ENCODE measurements at regions not wholly inside any gene's neighbourhood (a gene's known extent, or its start where the extent isn't known, plus 50 kb on each side); places are given as distances from the start of the nearest gene placed in this dataset.

DNA sequence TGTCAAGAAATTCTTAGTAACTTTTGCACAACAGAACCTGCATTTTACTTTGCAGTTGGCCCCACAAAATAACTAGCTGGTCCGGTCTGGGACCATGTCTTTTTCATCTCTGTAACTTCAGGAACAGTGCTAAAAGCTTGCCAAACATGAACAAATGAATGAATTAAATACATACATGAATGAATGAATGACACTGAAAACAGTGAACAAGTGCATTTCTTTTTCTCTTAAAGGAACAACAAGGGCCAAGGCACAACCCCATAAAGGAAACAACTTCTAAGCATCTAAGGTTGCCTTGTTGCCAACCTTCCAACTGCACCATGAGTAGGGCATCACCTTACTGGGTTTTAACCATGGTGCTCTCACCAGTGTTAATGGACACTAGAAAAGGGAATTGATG is 534.4 kb upstream of the PKN2 start:
- Histone ChIP-seq H3K4me3 (no peak overlapping the region), H3K9me3 (no peaks in the 10 kb centered on the region), H3K4me1 (no peaks in the 10 kb centered on the region), H3K27ac (no peak overlapping the region), H3K36me3 (no peaks in the 10 kb centered on the region), H3K27me3 (no peaks in the 10 kb centered on the region)
- DNase-seq (ENCODE audit: low spot score in 2 of 2) = no peak
- intact Hi-C loops (cut with DNase I) = no loop called here
- TF ChIP-seq, protein P1, sequence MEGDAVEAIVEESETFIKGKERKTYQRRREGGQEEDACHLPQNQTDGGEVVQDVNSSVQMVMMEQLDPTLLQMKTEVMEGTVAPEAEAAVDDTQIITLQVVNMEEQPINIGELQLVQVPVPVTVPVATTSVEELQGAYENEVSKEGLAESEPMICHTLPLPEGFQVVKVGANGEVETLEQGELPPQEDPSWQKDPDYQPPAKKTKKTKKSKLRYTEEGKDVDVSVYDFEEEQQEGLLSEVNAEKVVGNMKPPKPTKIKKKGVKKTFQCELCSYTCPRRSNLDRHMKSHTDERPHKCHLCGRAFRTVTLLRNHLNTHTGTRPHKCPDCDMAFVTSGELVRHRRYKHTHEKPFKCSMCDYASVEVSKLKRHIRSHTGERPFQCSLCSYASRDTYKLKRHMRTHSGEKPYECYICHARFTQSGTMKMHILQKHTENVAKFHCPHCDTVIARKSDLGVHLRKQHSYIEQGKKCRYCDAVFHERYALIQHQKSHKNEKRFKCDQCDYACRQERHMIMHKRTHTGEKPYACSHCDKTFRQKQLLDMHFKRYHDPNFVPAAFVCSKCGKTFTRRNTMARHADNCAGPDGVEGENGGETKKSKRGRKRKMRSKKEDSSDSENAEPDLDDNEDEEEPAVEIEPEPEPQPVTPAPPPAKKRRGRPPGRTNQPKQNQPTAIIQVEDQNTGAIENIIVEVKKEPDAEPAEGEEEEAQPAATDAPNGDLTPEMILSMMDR (IDR thresholded peaks at IDR 0.05) = no peak

DNA sequence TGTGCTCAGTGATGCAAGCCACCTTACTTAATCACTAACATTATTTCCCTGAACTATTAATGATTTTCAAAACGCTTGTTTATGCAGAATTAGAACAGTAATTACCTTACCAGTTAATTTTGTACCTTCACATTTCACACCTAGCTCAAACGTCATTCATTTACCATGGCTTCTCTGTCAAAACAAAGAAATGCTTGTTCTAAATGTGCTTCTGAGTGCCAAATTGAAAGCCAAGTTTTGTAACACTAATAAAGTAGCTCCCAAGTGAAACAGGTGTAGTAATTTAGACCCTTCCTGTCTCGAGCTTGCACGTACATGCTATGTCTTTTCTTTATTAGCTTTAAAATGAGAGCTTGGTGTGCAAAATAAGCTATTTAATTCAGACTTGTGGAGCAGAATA is 533.7 kb upstream of the PKN2 start:
- Histone ChIP-seq H3K4me3 (no peak overlapping the region), H3K27ac (no peak overlapping the region), H3K9me3 (no peaks in the 10 kb centered on the region), H3K36me3 (no peaks in the 10 kb centered on the region), H3K27me3 (no peaks in the 10 kb centered on the region), H3K4me1 (no peaks in the 10 kb centered on the region)
- TF ChIP-seq, protein P1 (IDR thresholded peaks at IDR 0.05) = no peak
- intact Hi-C loops (cut with DNase I) = no loop called here
- DNase-seq (ENCODE audit: low spot score in 2 of 2) = no peak

DNA sequence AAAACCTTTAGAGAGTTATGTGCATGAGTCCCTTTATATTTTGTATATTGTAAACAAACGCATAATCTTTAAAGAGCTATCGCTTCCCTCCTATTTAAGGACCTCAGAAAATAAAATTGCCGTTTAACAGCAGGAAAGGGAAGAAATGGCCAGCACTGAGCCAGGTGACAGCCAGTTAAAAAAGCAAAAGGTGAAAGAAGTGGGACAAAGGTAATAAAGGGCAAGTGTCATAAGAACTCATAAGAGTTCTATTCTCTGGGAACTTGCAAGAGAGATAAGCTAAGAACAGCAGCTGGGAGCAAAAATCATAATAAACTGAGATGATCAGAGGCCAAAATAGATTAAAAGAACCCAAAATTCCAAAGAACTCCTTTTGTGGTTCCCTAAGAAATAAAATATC is 520.9 kb upstream of the PKN2 start:
- H3K9me3 ChIP-seq = no peaks in the 10 kb centered on the region
- TF ChIP-seq, protein P1 (IDR thresholded peaks at IDR 0.05) = no peak
- H3K36me3 ChIP-seq = no peaks in the 10 kb centered on the region
- H3K27ac ChIP-seq = no peak overlapping the region
- H3K4me1 ChIP-seq = no peaks in the 10 kb centered on the region
- intact Hi-C loops (cut with DNase I) = no loop called here
- H3K27me3 ChIP-seq = no peaks in the 10 kb centered on the region
- no peak for DNase-seq (ENCODE audit: low spot score in 2 of 2)
- no peak overlapping the region for H3K4me3 ChIP-seq

DNA sequence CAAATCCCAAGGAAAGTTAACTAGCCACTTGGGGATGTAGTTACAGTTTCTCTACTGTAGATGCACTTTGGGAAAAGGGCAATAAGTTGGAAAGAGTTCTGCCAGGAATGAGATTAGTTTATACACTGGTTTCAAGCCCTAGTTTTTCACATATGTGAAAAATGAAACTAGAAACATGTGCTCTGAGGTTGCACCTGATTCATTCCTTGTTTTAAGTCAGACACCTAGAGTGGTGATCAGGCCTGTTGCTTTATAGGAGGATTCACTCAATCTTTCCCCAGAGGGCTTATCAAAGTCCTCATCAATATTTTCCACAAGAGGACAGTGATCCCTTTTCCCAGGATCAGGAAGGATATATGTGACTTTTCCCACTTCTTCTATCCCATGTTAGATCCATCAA is 515.9 kb upstream of the PKN2 start:
- DNase-seq (ENCODE audit: low spot score in 2 of 2) = no peak
- Histone ChIP-seq H3K36me3 (no peaks in the 10 kb centered on the region), H3K27me3 (no peaks in the 10 kb centered on the region), H3K4me3 (no peak overlapping the region), H3K9me3 (no peaks in the 10 kb centered on the region), H3K4me1 (no peaks in the 10 kb centered on the region), H3K27ac (no peak overlapping the region)
- TF ChIP-seq, protein P1 (IDR thresholded peaks at IDR 0.05) = no peak
- intact Hi-C loops (cut with DNase I) = no loop called here

DNA sequence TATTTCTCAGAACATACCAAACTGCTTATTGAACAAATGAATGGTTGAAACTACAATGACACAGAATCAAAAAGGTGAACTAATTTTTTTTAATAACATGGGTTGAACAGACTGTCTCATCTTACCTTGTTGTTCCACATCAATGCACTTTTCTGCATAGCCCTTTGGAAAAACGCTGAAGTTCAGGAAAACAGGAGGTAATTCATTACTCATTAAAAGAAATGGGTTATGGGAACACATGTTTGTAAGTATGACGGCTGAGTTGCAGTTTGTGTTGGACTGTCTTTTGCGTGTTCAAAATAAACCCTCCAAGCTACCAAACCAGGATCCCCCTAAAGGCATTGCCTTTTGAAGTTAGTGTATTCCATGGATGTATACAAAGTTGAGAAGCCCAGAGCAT is 514.9 kb upstream of the PKN2 start:
- DNase-seq (ENCODE audit: low spot score in 2 of 2) = no peak
- Histone ChIP-seq H3K9me3 (no peaks in the 10 kb centered on the region), H3K4me1 (no peaks in the 10 kb centered on the region), H3K27me3 (no peaks in the 10 kb centered on the region), H3K36me3 (no peaks in the 10 kb centered on the region), H3K27ac (no peak overlapping the region), H3K4me3 (no peak overlapping the region)
- TF ChIP-seq, protein P1 (IDR thresholded peaks at IDR 0.05) = no peak
- intact Hi-C loops (cut with DNase I) = no loop called here

DNA sequence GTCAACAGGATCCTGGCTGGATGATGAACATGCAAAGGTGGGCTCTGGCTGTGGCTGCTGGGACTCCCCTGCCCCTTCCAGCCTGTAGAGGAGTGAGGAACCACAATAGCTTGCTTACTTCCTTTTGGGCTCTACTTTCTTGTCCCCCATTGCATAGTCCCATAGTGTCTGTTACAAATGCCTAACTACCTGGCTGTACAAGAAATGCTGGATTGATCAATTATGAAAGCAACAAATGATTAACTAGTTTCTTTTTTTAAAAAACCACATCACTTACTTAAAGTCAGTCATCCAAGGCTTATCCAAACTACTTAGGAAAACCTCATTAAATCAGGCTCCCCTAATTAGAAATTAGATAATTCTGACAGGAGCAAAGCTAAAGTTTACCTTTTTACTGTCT is 514.1 kb upstream of the PKN2 start:
- Histone ChIP-seq H3K4me1 (no peaks in the 10 kb centered on the region), H3K4me3 (no peak overlapping the region), H3K27ac (no peak overlapping the region), H3K9me3 (no peaks in the 10 kb centered on the region), H3K36me3 (no peaks in the 10 kb centered on the region), H3K27me3 (no peaks in the 10 kb centered on the region)
- TF ChIP-seq, protein P1 (IDR thresholded peaks at IDR 0.05) = no peak
- intact Hi-C loops (cut with DNase I) = no loop called here
- DNase-seq (ENCODE audit: low spot score in 2 of 2) = no peak

All from ascending aorta (tissue), 2 donors.